SK-N-SH treated with all-trans-retinoic acid at 6 μM for 48 hours (cell line): ENCODE measurements at regions not wholly inside any gene's neighbourhood (a gene's known extent, or its start where the extent isn't known, plus 50 kb on each side); places are given as distances from the start of the nearest gene placed in this dataset.

Source experiments
- ATAC-seq: fragments of 200-7000 bp; cut with Tn5 transposase; 3 replicates; pipeline ENCODE4 v1.9.1; 2020; ENCODE audit warnings: mild to moderate bottlenecking, moderate library complexity
- ARNTL ChIP-seq: fragments of 450-650 bp; formaldehyde crosslinking; IDR thresholded peaks from 2 replicates; pipeline ENCODE4 v1.5.0; 2020; ENCODE audit warnings: low read depth, mild to moderate bottlenecking, moderate library complexity, borderline replicate concordance
- BACH2 ChIP-seq: fragments of 250-450 bp; sonication (Bioruptor Pico); IDR thresholded peaks from 2 replicates; pipeline ENCODE4 v1.9.0; 2021; ENCODE audit warnings: mild to moderate bottlenecking, borderline replicate concordance
- CSDC2 ChIP-seq: fragments of 250-450 bp; sonication (Bioruptor Pico); IDR thresholded peaks from 2 replicates; pipeline ENCODE4 v1.5.0; 2020; ENCODE audit warnings: mild to moderate bottlenecking, moderate library complexity
- CSRNP3 ChIP-seq: fragments of 250-450 bp; sonication (Bioruptor Pico); IDR thresholded peaks from 2 replicates; pipeline ENCODE4 v1.5.1; 2021; ENCODE audit warnings: mild to moderate bottlenecking, moderate library complexity
- ESRRG ChIP-seq: fragments of 250-450 bp; sonication (Bioruptor Pico); IDR thresholded peaks from 2 replicates; pipeline ENCODE4 v1.6.1; 2021; ENCODE audit warnings: mild to moderate bottlenecking
- GLIS3 ChIP-seq: fragments of 250-450 bp; sonication (Bioruptor Pico); IDR thresholded peaks from 2 replicates; pipeline ENCODE4 v1.5.0; 2020; ENCODE audit warnings: mild to moderate bottlenecking, moderate library complexity
- ISL1 ChIP-seq: fragments of 250-450 bp; sonication (Bioruptor Pico); IDR thresholded peaks from 2 replicates; pipeline ENCODE4 v2.1.2; 2022; ENCODE audit warnings: mild to moderate bottlenecking, moderate library complexity
- OSR1 ChIP-seq: fragments of 250-450 bp; sonication (Bioruptor Pico); IDR thresholded peaks from 2 replicates; pipeline ENCODE4 v1.8.0; 2022; ENCODE audit warnings: moderate library complexity, mild to moderate bottlenecking, inconsistent platforms
- POU6F1 ChIP-seq: fragments of 250-450 bp; sonication (Bioruptor Pico); IDR thresholded peaks from 2 replicates; pipeline ENCODE4 v1.8.0; 2021; ENCODE audit warnings: low read depth, mild to moderate bottlenecking, moderate library complexity, borderline replicate concordance
- PPARA ChIP-seq: fragments of 250-450 bp; sonication (Bioruptor Pico); IDR thresholded peaks from 2 replicates; pipeline ENCODE4 v1.5.0; 2020; ENCODE audit warnings: mild to moderate bottlenecking, borderline replicate concordance
- RARB ChIP-seq: fragments of 250-450 bp; sonication (Bioruptor Pico); IDR thresholded peaks from 2 replicates; pipeline ENCODE4 v1.8.0; 2021; ENCODE audit warnings: mild to moderate bottlenecking, moderate library complexity
- SNAI2 ChIP-seq: fragments of 250-450 bp; sonication (Bioruptor Pico); IDR thresholded peaks from 2 replicates; pipeline ENCODE4 v1.5.0; 2020; ENCODE audit warnings: mild to moderate bottlenecking, moderate library complexity
- TCF4 ChIP-seq: fragments of 250-450 bp; sonication (Bioruptor Pico); IDR thresholded peaks from 2 replicates; pipeline ENCODE4 v1.8.0; 2021; ENCODE audit warnings: mild to moderate bottlenecking, moderate library complexity, borderline replicate concordance
- TOX ChIP-seq: fragments of 250-450 bp; sonication (Bioruptor Pico); IDR thresholded peaks from 2 replicates; pipeline ENCODE4 v1.8.0; 2021; ENCODE audit warnings: mild to moderate bottlenecking, moderate library complexity, borderline replicate concordance
- ZC3H10 ChIP-seq: fragments of 250-450 bp; sonication (Bioruptor Pico); IDR thresholded peaks from 2 replicates; pipeline ENCODE4 v1.5.1; 2021; ENCODE audit warnings: mild to moderate bottlenecking, moderate library complexity
- ZFP3 ChIP-seq: fragments of 250-450 bp; sonication (Bioruptor Pico); IDR thresholded peaks from 2 replicates; pipeline ENCODE4 v1.5.0; 2020; ENCODE audit warnings: mild to moderate bottlenecking, moderate library complexity
- ZFP30 ChIP-seq: fragments of 450-650 bp; formaldehyde crosslinking; IDR thresholded peaks from 2 replicates; pipeline ENCODE4 v1.5.0; 2022; ENCODE audit warnings: mild to moderate bottlenecking, moderate library complexity
- ZNF565 ChIP-seq: fragments of 450-650 bp; formaldehyde crosslinking; conservative IDR thresholded peaks from 2 replicates; pipeline ENCODE4 v1.5.0; 2020; ENCODE audit warnings: low read depth, mild to moderate bottlenecking, moderate library complexity
- ZNF70 ChIP-seq: fragments of 450-650 bp; formaldehyde crosslinking; IDR thresholded peaks from 2 replicates; pipeline ENCODE4 v1.5.0; 2020; ENCODE audit warnings: mild to moderate bottlenecking, moderate library complexity
- ZNF8 ChIP-seq: fragments of 450-650 bp; formaldehyde crosslinking; IDR thresholded peaks from 2 replicates; pipeline ENCODE4 v1.5.0; 2020; ENCODE audit warnings: mild to moderate bottlenecking, moderate library complexity
- TF ChIP-seq, protein P1 (sequence below): fragments of 250-450 bp; sonication (Bioruptor Pico); IDR thresholded peaks from 2 replicates; pipeline ENCODE4 v1.5.1; 2020; ENCODE audit warnings: low read depth, mild to moderate bottlenecking, moderate library complexity
- TF ChIP-seq, protein P2 (sequence below): fragments of 250-450 bp; sonication (Bioruptor Pico); IDR thresholded peaks from 2 replicates; pipeline ENCODE4 v1.5.0; 2020; ENCODE audit warnings: mild to moderate bottlenecking, moderate library complexity

DNA sequence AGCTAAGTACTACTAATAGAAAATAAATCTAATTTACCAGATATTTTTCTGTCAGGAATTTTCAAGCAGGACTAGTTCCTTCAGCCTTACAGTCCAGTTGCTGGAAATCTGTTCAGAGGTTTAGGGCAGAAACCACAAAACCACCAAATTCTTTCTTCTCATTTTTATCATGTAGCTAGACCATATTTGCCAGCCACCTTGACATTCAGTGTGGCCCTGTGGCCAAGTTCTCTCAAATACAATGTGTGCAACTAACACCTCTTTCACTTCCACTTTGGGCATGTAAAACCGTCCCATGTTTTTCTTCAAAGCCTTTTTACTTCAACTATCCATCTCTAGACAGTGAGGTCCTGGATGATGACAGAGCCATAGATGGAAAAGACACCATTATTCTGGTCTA lies 1133.2 kb upstream of the CDH18 start:
- no peak for ATAC-seq

DNA sequence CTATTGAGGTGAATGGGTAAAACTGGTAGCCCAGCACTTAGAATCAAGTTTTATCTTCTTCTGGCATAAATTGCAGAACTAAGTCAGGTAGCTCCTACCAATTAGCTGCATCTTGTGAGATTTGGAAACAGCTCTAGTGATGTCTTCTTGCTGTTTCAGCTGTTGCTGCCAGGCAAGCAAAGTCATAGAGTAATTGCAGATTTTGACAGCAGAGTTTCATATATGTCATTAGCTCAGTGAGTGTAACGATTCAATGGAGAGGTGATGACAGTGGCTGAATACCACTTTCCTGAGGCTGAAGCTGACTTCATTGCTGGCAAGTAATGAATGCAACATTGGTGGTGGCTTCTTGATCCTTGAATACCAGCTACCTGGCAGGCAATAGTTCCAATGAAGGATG lies 1109.7 kb upstream of the CDH18 start:
- ATAC-seq: no peak
- TF ChIP-seq RARB (CRISPR knock-in tag) (no peak), TOX (CRISPR knock-in tag) (no peak), OSR1 (CRISPR knock-in tag) (no peak), ZNF70 (no peak), ZNF8 (CRISPR knock-in tag) (no peak), ISL1 (CRISPR knock-in tag) (no peak), ARNTL (CRISPR knock-in tag) (no peak), GLIS3 (CRISPR knock-in tag) (no peak), PPARA (no peak)

More for the DNA sequence above, 1133.2 kb upstream of the CDH18 start:
- TF ChIP-seq, protein P1, sequence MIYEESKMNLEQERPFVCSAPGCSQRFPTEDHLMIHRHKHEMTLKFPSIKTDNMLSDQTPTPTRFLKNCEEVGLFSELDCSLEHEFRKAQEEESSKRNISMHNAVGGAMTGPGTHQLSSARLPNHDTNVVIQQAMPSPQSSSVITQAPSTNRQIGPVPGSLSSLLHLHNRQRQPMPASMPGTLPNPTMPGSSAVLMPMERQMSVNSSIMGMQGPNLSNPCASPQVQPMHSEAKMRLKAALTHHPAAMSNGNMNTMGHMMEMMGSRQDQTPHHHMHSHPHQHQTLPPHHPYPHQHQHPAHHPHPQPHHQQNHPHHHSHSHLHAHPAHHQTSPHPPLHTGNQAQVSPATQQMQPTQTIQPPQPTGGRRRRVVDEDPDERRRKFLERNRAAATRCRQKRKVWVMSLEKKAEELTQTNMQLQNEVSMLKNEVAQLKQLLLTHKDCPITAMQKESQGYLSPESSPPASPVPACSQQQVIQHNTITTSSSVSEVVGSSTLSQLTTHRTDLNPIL (CRISPR knock-in tag): no peak
- no peak for TF ChIP-seq ZNF70
- TF ChIP-seq ISL1 (CRISPR knock-in tag): no peak
- TF ChIP-seq, all 23 proteins: peak for 0

- TF ChIP-seq, protein P2, sequence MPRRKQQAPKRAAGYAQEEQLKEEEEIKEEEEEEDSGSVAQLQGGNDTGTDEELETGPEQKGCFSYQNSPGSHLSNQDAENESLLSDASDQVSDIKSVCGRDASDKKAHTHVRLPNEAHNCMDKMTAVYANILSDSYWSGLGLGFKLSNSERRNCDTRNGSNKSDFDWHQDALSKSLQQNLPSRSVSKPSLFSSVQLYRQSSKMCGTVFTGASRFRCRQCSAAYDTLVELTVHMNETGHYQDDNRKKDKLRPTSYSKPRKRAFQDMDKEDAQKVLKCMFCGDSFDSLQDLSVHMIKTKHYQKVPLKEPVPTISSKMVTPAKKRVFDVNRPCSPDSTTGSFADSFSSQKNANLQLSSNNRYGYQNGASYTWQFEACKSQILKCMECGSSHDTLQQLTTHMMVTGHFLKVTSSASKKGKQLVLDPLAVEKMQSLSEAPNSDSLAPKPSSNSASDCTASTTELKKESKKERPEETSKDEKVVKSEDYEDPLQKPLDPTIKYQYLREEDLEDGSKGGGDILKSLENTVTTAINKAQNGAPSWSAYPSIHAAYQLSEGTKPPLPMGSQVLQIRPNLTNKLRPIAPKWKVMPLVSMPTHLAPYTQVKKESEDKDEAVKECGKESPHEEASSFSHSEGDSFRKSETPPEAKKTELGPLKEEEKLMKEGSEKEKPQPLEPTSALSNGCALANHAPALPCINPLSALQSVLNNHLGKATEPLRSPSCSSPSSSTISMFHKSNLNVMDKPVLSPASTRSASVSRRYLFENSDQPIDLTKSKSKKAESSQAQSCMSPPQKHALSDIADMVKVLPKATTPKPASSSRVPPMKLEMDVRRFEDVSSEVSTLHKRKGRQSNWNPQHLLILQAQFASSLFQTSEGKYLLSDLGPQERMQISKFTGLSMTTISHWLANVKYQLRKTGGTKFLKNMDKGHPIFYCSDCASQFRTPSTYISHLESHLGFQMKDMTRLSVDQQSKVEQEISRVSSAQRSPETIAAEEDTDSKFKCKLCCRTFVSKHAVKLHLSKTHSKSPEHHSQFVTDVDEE (CRISPR knock-in tag): no peak
- TF ChIP-seq OSR1 (CRISPR knock-in tag) (no peak), ESRRG (CRISPR knock-in tag) (no peak), POU6F1 (no peak), ZFP30 (CRISPR knock-in tag) (no peak), ARNTL (CRISPR knock-in tag) (no peak), CSDC2 (CRISPR knock-in tag) (no peak), TOX (CRISPR knock-in tag) (no peak), ZNF565 (no peak), GLIS3 (CRISPR knock-in tag) (no peak), CSRNP3 (CRISPR knock-in tag) (no peak), ZC3H10 (CRISPR knock-in tag) (no peak), ZNF8 (CRISPR knock-in tag) (no peak), ZFP3 (CRISPR knock-in tag) (no peak), BACH2 (no peak)
- ATAC-seq: no peak
These were observed 1106.6 kb upstream of the CDH18 start for GRCh38 chr5:21094619-21095018.

- ATAC-seq: no peak
- TF ChIP-seq, protein P1 (CRISPR knock-in tag): no peak
- TF ChIP-seq CSDC2 (CRISPR knock-in tag) (no peak), ZC3H10 (CRISPR knock-in tag) (no peak), ISL1 (CRISPR knock-in tag) (no peak), TOX (CRISPR knock-in tag) (no peak), BACH2 (no peak), ZFP30 (CRISPR knock-in tag) (no peak), RARB (CRISPR knock-in tag) (no peak), TCF4 (CRISPR knock-in tag) (no peak), ZNF8 (CRISPR knock-in tag) (no peak), GLIS3 (CRISPR knock-in tag) (no peak), CSRNP3 (CRISPR knock-in tag) (no peak), SNAI2 (no peak), ZNF565 (no peak), ZNF70 (no peak), OSR1 (CRISPR knock-in tag) (no peak), ESRRG (CRISPR knock-in tag) (no peak), ZFP3 (CRISPR knock-in tag) (no peak)
- TF ChIP-seq, protein P2 (CRISPR knock-in tag): no peak
These were observed 1099.8 kb upstream of the CDH18 start for GRCh38 chr5:21087766-21088165.
